DOHH2 (cell line): ENCODE measurements at regions not wholly inside any gene's neighbourhood (a gene's known extent, or its start where the extent isn't known, plus 50 kb on each side); places are given as distances from the start of the nearest gene placed in this dataset.

ENCODE experiments used
- H3F3A ChIP-seq: fragments of 200-600 bp; sonication (generic), shearing (Covaris generic); 2 replicates; pipeline ENCODE4 v1.6.0; 2016; ENCODE audit warnings: antibody characterized with exemption, mild to moderate bottlenecking; ENCODE audit not compliant: control insufficient read depth, insufficient read depth
- H3K27ac ChIP-seq: fragments of 200-600 bp; sonication (generic); 2 replicates; pipeline ENCODE4 v1.5.1; 2014; ENCODE audit warnings: low read depth, mild to moderate bottlenecking, low read length, moderate library complexity
- H3K27me3 ChIP-seq: fragments of 200-600 bp; sonication (generic); 2 replicates; pipeline ENCODE4 v1.6.1; 2014; ENCODE audit warnings: mild to moderate bottlenecking, low read length, mixed read lengths; ENCODE audit not compliant: control insufficient read depth
- H3K36me3 ChIP-seq: fragments of 200-600 bp; sonication (generic); 2 replicates; pipeline ENCODE4 v1.6.1; 2014; ENCODE audit warnings: mild to moderate bottlenecking, low read length, moderate library complexity, mixed read lengths; ENCODE audit not compliant: control insufficient read depth
- H3K4me1 ChIP-seq: fragments of 200-600 bp; sonication (generic); 2 replicates; pipeline ENCODE4 v1.6.1; 2014; ENCODE audit warnings: mild to moderate bottlenecking, low read length, mixed read lengths; ENCODE audit not compliant: control insufficient read depth
- H3K4me2 ChIP-seq: fragments of 200-600 bp; sonication (generic); 2 replicates; pipeline ENCODE4 v1.6.0; 2014; ENCODE audit warnings: mild to moderate bottlenecking, low read length, moderate library complexity
- H3K4me3 ChIP-seq: fragments of 200-600 bp; sonication (generic); 2 replicates; pipeline ENCODE4 v1.5.1; 2014; ENCODE audit warnings: mild to moderate bottlenecking, low read length, mixed read lengths
- H3K79me2 ChIP-seq: fragments of 200-600 bp; sonication (generic); 2 replicates; pipeline ENCODE4 v1.6.1; 2014; ENCODE audit warnings: mild to moderate bottlenecking, low read length, mixed read lengths; ENCODE audit not compliant: control insufficient read depth
- H3K9me2 ChIP-seq: fragments of 200-600 bp; sonication (generic); replicated peaks from 2 replicates; pipeline ENCODE4 v1.6.1; 2014; ENCODE audit warnings: mild to moderate bottlenecking, low read length, mixed read lengths; ENCODE audit not compliant: control insufficient read depth
- H3K9me3 ChIP-seq: fragments of 200-600 bp; sonication (generic); 2 replicates; pipeline ENCODE4 v1.6.1; 2014; ENCODE audit warnings: antibody characterized with exemption, low read length, mixed read lengths; ENCODE audit not compliant: control insufficient read depth, insufficient read depth
- H4K20me1 ChIP-seq: fragments of 200-600 bp; sonication (generic); 2 replicates; pipeline ENCODE4 v1.6.0; 2014; ENCODE audit warnings: low read depth, mild to moderate bottlenecking, antibody characterized with exemption, low read length, moderate library complexity; ENCODE audit not compliant: control insufficient read depth, insufficient read depth
- EZH2phosphoT487 ChIP-seq: fragments of 200-600 bp; sonication (generic); IDR thresholded peaks from 2 replicates; pipeline ENCODE4 v1.6.1; 2017; ENCODE audit warnings: borderline replicate concordance, mild to moderate bottlenecking, antibody characterized with exemption, low read length, moderate library complexity, mixed read lengths
- TF ChIP-seq, protein P1 (sequence below): fragments of 200-600 bp; sonication (generic); IDR thresholded peaks from one replicate; pipeline ENCODE4 v1.5.1; 2014; ENCODE audit warnings: antibody characterized with exemption, mild to moderate bottlenecking, low read depth, low read length; ENCODE audit not compliant: poor library complexity, severe bottlenecking

DNA sequence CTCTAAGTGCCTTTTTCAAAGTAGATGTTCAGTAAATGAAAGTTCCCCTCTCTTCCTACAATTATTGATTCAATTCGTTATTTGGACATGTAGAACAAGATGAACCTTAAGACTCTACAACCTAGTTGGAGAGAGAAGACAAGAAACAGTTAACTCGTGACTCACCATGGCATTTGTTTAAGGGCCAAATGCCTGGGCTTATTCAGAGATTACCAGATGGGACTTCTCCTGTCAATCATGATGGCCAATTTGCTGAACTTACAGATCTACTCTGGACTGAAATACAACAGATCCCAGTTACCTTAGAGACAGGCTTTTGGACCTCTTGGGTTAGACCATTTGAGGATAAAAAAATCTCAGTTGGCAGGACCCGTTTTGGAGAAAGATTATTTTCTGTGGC is 93.5 kb downstream of the C1orf94 start:
- Histone ChIP-seq H4K20me1 (no peaks in the 10 kb centered on the region), H3K4me2 (no peak overlapping the region), H3F3A (no peaks in the 10 kb centered on the region), H3K79me2 (no peaks in the 10 kb centered on the region), H3K9me2 (no peaks in the 10 kb centered on the region), H3K27ac (no peak overlapping the region), H3K27me3 (peaks cover 2% of the 10 kb centered on the region; the same call in 1 of the 2 replicates), H3K36me3 (no peaks in the 10 kb centered on the region), H3K4me3 (no peak overlapping the region), H3K4me1 (peaks cover 6% of the 10 kb centered on the region; the same call in 1 of the 2 replicates), H3K9me3 (no peaks in the 10 kb centered on the region)
- TF ChIP-seq, protein P1, sequence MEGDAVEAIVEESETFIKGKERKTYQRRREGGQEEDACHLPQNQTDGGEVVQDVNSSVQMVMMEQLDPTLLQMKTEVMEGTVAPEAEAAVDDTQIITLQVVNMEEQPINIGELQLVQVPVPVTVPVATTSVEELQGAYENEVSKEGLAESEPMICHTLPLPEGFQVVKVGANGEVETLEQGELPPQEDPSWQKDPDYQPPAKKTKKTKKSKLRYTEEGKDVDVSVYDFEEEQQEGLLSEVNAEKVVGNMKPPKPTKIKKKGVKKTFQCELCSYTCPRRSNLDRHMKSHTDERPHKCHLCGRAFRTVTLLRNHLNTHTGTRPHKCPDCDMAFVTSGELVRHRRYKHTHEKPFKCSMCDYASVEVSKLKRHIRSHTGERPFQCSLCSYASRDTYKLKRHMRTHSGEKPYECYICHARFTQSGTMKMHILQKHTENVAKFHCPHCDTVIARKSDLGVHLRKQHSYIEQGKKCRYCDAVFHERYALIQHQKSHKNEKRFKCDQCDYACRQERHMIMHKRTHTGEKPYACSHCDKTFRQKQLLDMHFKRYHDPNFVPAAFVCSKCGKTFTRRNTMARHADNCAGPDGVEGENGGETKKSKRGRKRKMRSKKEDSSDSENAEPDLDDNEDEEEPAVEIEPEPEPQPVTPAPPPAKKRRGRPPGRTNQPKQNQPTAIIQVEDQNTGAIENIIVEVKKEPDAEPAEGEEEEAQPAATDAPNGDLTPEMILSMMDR = no peak
- no peak for TF ChIP-seq EZH2phosphoT487

DNA sequence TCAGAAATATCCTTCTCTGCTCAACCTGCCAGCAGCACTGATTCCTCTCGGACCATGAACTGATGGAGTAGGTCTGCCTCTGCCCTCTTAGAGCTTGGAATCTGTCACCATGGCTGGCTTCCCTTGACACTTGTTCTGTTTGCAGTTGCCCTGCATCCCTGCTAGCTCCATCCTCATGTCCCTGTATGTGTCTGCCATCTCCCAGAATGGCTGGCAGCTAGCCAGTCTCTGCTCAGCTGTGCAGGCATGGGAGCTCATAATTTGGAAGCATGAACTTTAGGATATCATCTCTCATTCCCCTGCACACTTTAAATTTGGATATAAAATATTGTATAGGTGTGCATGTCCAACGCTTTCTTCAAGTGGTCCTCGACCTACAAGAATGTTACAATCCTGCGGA is 95.4 kb downstream of the C1orf94 start:
- no peaks in the 10 kb centered on the region for H3F3A ChIP-seq
- H3K79me2 ChIP-seq = no peaks in the 10 kb centered on the region
- no peaks in the 10 kb centered on the region for H3K9me2 ChIP-seq
- no peak overlapping the region for H3K4me3 ChIP-seq
- H3K36me3 ChIP-seq = no peaks in the 10 kb centered on the region
- TF ChIP-seq, protein P1 = no peak
- TF ChIP-seq EZH2phosphoT487 = no peak
- no peaks in the 10 kb centered on the region for H3K9me3 ChIP-seq
- H3K4me2 ChIP-seq = no peak overlapping the region
- H3K4me1 ChIP-seq = peaks cover 6% of the 10 kb centered on the region; the same call in 1 of the 2 replicates
- no peaks in the 10 kb centered on the region for H4K20me1 ChIP-seq
- H3K27me3 ChIP-seq = no peaks in the 10 kb centered on the region
- H3K27ac ChIP-seq = no peak overlapping the region

DNA sequence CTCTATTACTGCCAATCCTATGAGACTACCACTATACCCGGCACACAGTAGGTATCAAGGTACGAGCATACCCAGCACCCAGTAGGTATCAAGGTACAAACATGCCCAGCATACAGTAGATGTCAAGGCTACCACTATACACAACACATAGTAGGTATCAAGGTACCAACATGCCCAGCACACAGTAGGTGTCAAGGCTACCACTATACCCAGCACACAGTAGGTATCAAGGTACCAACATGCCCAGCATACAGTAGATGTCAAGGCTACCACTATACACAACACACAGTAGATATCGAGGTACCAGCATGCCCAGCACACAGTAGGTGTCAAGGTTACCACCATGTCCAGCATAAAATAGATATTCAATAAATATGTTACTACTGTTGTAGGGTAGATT is 98.4 kb downstream of the C1orf94 start:
- Histone ChIP-seq H3K9me2 (no peaks in the 10 kb centered on the region), H3K27me3 (no peaks in the 10 kb centered on the region), H3K4me3 (no peak overlapping the region), H3K9me3 (no peaks in the 10 kb centered on the region), H3F3A (no peaks in the 10 kb centered on the region), H3K36me3 (no peaks in the 10 kb centered on the region), H3K4me2 (no peak overlapping the region), H3K79me2 (no peaks in the 10 kb centered on the region), H4K20me1 (no peaks in the 10 kb centered on the region), H3K27ac (no peak overlapping the region), H3K4me1 (no peaks in the 10 kb centered on the region)
- TF ChIP-seq, protein P1 = no peak
- TF ChIP-seq EZH2phosphoT487 = no peak

DNA sequence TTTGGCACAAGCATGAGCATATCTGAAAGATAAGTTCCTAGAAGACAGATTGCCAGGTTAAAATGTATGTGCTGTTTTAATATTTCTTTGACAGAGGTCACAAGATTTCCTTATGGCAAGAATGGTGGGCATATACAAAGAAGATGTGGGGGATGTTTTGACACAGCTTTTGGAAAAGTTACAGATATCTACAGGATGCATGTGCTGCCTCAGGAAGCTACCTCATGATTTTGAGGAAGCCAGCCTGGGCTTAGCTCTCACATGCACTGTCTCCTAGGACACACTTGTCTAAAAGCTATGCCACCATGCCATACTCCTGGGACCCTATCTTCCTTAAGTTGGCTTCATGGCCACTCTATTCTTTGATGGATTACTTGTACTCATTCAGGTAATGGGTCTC is 99.9 kb downstream of the C1orf94 start:
- H3K4me2 ChIP-seq = no peak overlapping the region
- H3K79me2 ChIP-seq = no peaks in the 10 kb centered on the region
- no peaks in the 10 kb centered on the region for H3F3A ChIP-seq
- no peaks in the 10 kb centered on the region for H3K9me2 ChIP-seq
- H3K36me3 ChIP-seq = no peaks in the 10 kb centered on the region
- no peaks in the 10 kb centered on the region for H3K27me3 ChIP-seq
- no peak overlapping the region for H3K27ac ChIP-seq
- no peak for TF ChIP-seq EZH2phosphoT487
- TF ChIP-seq, protein P1 = no peak
- no peak overlapping the region for H3K4me3 ChIP-seq
- H3K9me3 ChIP-seq = no peaks in the 10 kb centered on the region
- no peaks in the 10 kb centered on the region for H3K4me1 ChIP-seq
- no peaks in the 10 kb centered on the region for H4K20me1 ChIP-seq
